Left cardiac atrium (tissue), 4 donors: ENCODE measurements at regions not wholly inside any gene's neighbourhood (a gene's known extent, or its start where the extent isn't known, plus 50 kb on each side); places are given as distances from the start of the nearest gene placed in this dataset.
A peak's percentile ranks its signal among the peaks of the same experiment; 100 is the strongest.
"Not testable (repeated sequence)": the region's sequence is repeated elsewhere in the genome, so short reads cannot be mapped to it uniquely, and the experiment has no call there.

Source experiments
- ATAC-seq, 2 donors: fragments of 200-7000 bp; cut with Tn5 transposase; one replicate each; pipeline ENCODE4 v1.9.1; 2020; ENCODE audit warnings: mild to moderate bottlenecking in 2 of 2, moderate library complexity in 2 of 2
- DNase-seq: peaks from one replicate; pipeline ENCODE4 v3.0.0-alpha.2; 2020
- intact Hi-C, 2 donors: fragments of 100-400 bp; cut with DNase I; formaldehyde crosslinking; loops; one replicate each; pipeline versions ENCODE4 v1.14.1 to v1.15.1; 2022 to 2023
- donor health status: DM: no; HTN: yes; CAD: no.
- donor health status: DM: no; HTN: yes; CAD: no; lungs with severe emphysema.
- donor health status: DM: yes; HTN: yes; CAD: no.
- donor health status: Dilated cardiomyopathy.

DNA sequence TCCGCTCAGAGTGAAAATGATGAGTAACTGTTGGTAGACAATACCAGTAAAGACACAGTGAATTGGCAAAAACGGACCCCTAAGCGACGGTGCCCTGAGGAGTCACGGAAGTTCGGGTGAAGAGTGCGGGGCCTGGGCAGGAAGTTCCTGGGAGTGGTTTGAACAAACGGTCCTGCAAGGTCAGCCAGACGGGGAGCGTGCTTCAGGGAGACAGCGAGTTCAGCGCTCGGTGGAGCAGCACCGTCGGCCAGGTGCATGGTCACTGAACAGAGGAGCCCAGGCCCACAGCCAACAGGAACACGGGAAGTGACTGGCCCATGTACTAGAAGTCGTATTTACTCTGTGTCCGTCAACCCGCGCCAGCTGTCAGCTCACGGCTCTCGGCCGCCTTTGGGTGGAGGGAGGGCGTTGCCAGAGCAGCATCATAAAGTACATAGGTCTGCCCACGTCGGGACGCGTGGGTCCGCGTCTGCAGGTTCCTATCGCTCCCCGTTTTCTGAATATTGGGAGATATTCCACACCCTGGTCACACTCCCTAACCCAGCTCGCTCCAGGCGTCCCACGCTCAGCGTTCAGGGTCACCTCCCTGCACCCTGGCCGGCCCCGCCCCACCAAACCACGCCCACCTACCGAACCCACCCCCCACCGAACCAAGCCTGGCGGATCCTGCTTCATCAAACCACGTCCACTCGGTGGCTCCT lies 75.6 kb upstream of the UXS1 start:
- ATAC-seq: peak in 1 of 2 donors; percentile 88
- DNase-seq: peak; percentile 36
- intact Hi-C loops: no loop called here

DNA sequence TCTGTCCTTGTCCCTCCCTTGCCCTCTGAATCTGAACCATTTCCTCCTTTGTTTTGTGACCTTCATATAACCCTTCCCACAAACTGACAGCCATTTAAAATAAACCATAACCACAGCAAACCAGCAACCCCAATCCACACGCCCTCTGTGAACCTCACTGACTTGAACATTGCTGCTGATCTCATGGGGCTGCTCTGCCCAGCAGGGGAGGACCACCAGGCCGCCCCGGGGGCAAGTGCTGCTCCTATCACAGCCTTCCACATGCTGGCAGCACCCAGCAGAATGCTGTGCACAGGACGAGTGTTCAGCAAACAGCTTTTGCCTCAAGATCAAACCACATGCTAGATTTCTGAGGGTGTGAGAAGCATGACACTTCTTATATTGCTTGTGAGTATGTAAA lies 73.9 kb upstream of the UXS1 start:
- intact Hi-C loops: no loop called here

DNA sequence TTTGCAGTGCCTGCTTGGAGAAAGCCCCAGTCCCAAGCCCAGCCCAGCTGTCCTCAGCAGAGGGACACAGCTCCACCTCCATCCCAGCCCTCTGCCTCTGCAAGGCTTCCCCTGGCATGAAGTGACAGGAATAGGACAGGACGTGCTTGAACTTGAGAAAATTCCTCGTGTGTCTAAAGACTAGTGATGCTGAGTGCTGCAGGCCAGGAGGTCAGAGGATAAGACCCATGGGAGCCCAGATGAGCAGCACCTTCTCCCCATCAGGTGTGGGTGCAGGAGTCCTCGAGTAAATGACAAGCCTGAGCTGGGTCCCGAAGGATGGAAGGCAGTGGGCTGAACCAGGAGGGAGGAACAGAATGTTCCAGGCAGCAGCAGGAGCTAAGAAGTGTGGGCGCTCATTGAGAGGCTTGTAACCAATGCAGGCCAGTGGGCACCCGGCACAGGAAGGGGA lies 67.8 kb upstream of the UXS1 start:
- ATAC-seq: no peak
- intact Hi-C loops: no loop called here
- no peak for DNase-seq

More for the DNA sequence above, 73.9 kb upstream of the UXS1 start:
- no peak for ATAC-seq
- DNase-seq: no peak

DNA sequence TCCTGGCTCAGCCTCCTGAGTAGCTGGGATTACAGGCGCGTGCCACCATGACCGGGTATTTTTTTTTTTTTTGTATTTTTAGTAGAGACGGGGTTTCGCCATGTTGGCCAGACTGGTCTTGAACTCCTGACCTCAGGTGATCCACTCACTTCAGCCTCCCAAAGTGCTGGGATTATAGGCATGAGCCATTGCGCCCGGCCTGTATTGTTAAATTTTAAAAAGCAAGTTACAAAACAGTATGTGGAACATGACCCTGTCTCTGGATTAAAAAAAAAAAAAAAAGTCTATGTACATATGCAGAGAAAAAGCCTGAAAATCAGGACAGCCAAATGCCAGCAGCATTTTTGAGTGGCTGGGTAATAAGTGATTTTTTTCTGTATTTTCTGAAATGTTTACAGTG lies 64.8 kb upstream of the UXS1 start:
- DNase-seq, intact Hi-C loops, ATAC-seq: not testable (repeated sequence)

DNA sequence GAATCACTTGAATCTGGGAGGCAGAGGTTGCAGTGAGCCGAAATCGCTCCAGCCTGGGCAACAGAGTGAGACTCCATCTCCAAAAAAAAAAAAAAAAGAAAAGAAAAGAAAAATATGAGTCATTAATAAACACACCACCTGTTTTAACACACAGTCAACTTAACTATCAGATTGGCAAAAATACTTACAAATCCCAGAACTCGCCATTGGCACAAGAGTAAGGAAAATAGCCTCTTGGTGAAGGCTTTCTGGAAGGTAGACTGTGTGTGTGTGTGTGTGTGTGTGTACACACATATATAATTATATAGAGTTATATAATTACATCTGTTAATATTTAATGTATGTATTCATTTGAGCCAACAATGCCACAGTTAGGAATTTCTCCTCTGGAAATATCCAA lies 63.7 kb upstream of the UXS1 start:
- DNase-seq (no peak), ATAC-seq (no peak)
- intact Hi-C loops: no loop called here

DNA sequence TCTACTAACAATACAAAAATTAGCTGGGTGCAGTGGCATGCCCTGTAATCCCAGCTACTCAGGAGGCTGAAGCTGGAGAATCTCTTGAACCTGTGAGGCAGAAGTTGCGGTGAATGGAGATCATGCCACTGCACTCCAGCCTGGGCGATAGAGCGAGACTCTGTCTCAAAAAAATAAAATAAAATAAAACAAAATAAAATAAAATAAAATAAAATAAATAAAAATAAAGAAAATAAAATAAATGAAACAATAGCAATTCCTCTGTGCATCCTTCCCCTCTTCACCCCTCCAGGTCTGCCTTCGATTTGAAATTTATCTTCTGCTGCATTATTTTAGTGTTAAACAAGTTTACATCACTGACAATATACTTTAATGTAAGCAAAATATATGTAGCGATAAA lies 63.0 kb upstream of the UXS1 start:
- intact Hi-C loops: no loop called here
- DNase-seq (no peak), ATAC-seq (no peak)

DNA sequence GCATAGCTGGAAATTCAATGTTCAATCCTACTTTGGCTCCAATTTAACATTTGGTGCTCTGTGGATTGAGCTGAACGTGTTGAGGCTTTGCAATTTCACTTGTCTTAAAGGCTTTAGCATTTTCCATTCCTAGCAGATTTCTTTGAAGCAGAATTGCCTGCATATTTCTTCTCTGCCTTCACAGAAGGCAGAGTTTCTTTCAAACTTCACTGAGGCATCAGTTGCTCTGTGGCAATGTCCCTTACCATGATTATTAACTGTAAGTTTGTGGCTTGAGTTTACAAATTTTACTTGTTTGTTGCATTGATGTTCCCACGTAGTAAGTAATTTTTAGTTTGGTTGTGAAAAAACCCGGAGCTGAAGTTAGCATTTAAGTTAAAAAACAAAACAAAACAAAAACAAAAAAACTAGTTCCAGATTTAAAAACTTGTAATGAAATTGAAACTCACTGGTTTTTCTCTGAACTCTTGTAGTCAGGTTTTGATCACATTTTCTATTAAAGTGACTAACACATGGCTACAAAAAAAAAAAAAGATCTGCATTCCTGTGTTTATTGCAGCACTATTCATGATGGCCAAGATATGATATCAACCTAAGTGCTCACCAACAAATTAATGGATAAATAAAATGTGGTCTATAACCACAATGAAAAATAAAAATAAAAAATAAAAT lies 55.2 kb upstream of the UXS1 start:
- ATAC-seq, DNase-seq, intact Hi-C loops: not testable (repeated sequence)

DNA sequence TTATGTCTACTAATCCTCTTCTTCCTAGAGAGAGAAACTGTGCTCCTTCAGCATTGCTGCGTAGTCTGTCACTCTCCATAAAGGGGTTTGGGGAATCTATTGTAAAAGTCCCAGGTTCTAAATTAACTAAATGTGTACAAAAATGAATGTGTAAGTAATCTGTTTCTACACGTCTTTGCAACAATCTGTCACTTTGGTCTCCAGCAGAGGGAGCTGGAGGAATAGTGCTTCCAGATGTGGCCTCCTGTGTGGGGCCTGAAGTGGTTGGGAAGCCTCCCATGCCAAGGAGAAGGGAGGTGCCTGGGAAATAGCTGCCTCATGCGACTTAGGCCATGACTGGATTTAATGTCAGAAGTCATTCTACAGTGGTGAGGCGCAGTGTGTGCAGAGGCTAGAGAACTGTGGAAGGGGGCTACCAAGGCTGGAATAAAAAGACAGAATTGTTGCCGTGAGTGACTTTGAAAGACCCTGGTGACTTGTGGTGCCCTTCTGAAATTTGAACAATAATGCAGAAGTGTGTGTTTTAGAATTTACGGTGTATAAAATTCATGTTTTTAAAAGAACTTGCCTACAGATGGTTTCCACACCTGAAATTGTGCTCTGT lies 54.5 kb upstream of the UXS1 start:
- intact Hi-C loops, DNase-seq: not testable (repeated sequence)
- peak; percentile 83 to 87 for ATAC-seq
